ENCODE measurements at regions not wholly inside any gene's neighbourhood (a gene's known extent, or its start where the extent isn't known, plus 50 kb on each side); places are given as distances from the start of the nearest gene placed in this dataset.

- DNase-seq = peak in 3 of 51 donors; percentile 2 to 37 (median 10)
These were observed 849.9 kb downstream of the DCDC2C start for GRCh38 chr2:4553241-4553640.

- DNase-seq = peak in 1 of 51 donors; percentile 18
These were observed 852.9 kb downstream of the DCDC2C start for GRCh38 chr2:4556135-4556896.

GRCh38 chr2:4561196-4561595, 857.8 kb downstream of the DCDC2C start:
- DNase-seq = no peak

GRCh38 chr2:4576075-4576474, 872.7 kb downstream of the DCDC2C start:
- DNase-seq = no peak

GRCh38 chr2:4579977-4580376, 876.6 kb downstream of the DCDC2C start:
- no peak for DNase-seq

- DNase-seq = no peak
These were observed 881.8 kb downstream of the DCDC2C start for GRCh38 chr2:4585057-4585635.

GRCh38 chr2:4588606-4589005, 885.2 kb downstream of the DCDC2C start:
- DNase-seq = no peak

GRCh38 chr2:4591261-4591660, 887.9 kb downstream of the DCDC2C start:
- DNase-seq = no peak

GRCh38 chr2:4597400-4597799, 894.0 kb downstream of the DCDC2C start:
- DNase-seq = no peak

GRCh38 chr2:4604767-4605166, 901.4 kb downstream of the DCDC2C start:
- no peak for DNase-seq

- no peak for DNase-seq
These were observed 914.8 kb downstream of the DCDC2C start for GRCh38 chr2:4618141-4618540.

- peak in 1 of 51 donors; percentile 28 for DNase-seq
These were observed 915.4 kb downstream of the DCDC2C start for GRCh38 chr2:4618630-4619228.

- peak in 1 of 51 donors; percentile 0 for DNase-seq
These were observed 925.7 kb downstream of the DCDC2C start for GRCh38 chr2:4628998-4629501.

GRCh38 chr2:4635289-4635688, 931.9 kb downstream of the DCDC2C start:
- no peak for DNase-seq

- DNase-seq = no peak
These were observed 950.6 kb downstream of the DCDC2C start for GRCh38 chr2:4653991-4654390.

GRCh38 chr2:4656326-4656725, 953.0 kb downstream of the DCDC2C start:
- no peak for DNase-seq

- no peak for DNase-seq
These were observed 958.9 kb downstream of the DCDC2C start for GRCh38 chr2:4662161-4662779.

- DNase-seq = no peak
These were observed 965.0 kb downstream of the DCDC2C start for GRCh38 chr2:4668381-4668780.

GRCh38 chr2:4670331-4670730, 967.0 kb downstream of the DCDC2C start:
- no peak for DNase-seq

GRCh38 chr2:4673025-4673489, 969.7 kb downstream of the DCDC2C start:
- no peak for DNase-seq

- no peak for DNase-seq
These were observed 970.6 kb downstream of the DCDC2C start for GRCh38 chr2:4674007-4674406.

- DNase-seq = no peak
These were observed 971.9 kb downstream of the DCDC2C start for GRCh38 chr2:4675295-4675694.

Data from hypothalamus (tissue), 51 donors.